HG02798 (cell line): ENCODE measurements at regions not wholly inside any gene's neighbourhood (a gene's known extent, or its start where the extent isn't known, plus 50 kb on each side); places are given as distances from the start of the nearest gene placed in this dataset.

Source experiments
- ATAC-seq: cut with Tn5 transposase; IDR thresholded peaks from one replicate; pipeline ENCODE4 v1.9.1; 2021; ENCODE audit warnings: mild to moderate bottlenecking; ENCODE audit not compliant: unreplicated experiment, poor library complexity

DNA sequence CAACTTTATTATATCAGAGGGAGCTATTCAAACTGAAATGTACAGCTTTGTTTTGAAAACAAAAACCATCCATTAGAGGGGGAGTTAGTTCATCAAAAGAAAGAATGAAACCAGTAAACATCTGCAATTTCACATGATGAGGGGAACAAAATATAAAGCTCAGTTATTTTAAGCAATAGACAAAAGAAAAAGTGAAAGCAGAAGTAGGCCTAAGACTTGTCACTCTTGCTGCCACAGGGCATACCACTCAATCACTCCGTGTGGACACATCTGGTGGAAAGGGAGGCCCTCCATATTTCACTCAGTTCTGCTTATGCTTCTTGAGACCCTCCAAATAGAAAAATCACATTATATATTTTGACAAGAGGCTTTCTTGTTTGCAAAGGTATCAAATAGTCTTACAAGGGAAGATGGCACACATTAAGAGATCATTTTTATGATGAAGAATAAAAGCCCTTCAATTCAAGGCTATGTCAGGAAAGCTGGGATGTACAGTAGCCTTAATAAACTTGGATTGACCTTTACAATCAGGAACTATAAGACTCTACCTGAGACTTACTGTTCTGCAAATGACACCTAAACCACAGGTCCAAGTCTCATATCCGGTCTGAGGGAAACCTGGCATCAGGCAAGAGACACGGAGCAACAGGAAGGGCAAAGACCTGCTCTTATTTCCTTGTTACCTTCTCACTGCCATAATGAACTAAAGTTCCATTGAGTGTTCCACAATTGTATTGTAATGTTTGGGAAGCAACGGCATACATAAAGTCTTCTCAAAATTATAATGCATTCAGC lies 222.5 kb upstream of the GRIP1 start:
- ATAC-seq: peak; percentile 90

DNA sequence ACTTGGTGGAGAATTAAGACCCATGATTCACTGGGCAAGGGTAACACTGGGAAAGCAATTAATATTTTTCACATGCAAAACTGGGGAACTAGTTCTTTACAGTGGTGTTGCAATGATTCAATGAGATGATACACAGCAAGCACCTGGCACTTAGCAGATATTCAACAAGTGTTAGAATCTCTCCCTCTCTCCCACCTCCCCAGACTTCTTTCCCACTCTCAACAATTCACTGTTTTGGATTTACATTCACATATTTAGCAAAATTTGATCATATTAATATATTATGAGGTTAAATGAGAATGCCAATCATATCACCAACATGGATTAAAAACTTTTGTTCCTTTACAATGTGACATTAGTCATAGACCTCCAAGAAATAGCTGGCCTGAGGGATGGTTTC lies 223.1 kb upstream of the GRIP1 start:
- no peak for ATAC-seq

DNA sequence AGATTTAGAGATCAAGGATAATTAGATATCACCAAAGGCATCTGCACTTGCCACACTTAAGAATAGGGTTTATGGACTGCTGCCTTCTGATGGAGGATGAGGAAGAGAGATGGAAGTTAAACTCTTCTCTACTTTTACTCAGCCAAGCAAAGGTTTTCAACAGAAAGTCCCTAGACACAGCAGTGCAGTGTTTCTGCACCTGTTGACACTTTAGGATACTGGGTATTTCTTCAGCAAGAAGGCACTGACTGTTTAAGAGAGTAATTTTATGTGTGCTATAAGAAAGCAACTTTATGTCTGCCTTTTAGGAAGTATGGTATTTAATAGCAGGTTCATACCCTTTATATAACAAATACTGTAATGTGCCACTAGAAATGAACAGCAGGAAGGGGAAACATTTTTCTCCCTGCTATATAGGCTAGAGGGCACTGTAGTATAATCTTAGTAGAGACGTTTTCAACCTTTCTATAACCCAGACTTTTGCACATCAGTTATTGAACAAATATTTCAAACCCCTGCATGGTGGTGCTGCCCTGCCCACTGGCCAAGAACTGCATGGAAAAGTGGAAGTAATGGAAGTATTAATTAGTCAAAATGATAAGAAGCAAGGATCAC lies 225.0 kb upstream of the GRIP1 start:
- no peak for ATAC-seq

DNA sequence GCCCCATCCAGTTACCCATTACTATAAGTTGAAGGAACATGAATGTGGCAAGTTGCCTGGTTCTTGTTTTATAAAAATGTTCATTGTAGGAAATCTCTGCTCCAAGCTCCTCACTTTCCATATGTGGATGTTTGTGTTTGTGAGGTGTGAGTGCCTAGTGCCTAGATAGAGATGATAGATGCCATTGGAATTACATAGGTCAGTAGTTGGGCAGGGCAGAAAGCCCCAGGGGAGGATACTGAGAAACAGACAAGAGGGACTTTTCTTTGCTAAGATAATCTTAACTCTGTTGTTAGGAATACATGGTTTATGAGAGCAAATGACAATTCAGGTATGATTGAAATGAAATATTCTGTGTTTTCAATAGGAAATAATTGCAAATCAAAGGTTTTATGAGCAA lies 226.3 kb upstream of the GRIP1 start:
- ATAC-seq: no peak

DNA sequence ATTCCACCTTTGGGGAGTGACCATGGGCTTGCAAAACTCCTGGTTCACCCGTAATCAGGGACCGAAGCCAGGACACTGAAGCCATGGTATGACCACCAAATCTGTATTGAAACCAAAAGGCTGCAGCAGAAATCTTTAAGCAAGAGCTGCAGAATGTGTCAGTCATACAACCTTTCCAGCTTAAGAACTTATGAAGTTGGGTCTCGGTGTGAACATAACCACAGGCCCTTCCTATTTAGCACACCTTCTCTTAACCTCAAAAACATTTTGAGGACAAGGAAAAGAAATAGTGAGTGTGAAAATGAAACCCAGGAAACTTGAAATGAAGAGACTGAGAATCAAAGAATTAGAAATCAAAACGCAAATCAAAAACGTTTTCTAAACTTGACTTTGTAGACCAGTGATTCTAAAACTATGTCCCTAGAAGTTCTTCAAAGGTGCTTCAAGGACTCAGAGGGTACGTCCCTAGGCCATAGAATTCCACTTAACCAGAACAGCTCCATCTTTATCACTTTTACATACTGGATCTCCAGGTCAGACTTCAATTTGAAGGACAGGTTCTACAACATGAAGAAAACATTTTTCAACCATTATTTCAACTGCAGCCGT lies 231.6 kb upstream of the GRIP1 start:
- no peak for ATAC-seq

DNA sequence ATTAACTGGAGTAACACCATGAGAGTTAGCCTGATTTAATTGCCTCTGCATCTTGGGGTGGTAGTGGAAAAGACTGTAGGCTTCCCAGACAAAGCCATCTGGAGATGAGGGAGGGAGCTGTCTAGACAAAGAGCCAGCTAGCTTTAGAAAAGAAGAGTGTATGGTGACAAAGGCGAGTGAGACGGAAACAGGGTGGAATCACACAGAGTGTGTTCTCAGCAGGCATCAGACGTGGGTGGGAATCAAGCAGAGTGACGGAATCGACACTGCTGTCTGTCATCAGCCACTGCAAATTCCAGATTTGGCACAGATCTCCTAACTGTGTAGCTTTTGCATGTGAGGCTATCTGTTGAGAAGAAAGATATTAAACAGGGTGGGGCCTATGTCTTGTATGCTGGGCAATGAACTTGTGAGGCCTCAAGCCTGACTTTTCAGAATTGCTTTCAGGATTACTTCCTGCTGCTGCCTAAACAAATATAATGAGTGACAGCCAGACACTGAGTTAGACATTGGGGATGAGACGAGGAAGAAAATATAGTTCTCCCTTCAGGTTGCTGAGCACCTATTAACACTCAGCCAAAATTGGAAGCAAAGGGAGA lies 236.5 kb upstream of the GRIP1 start:
- ATAC-seq: no peak

DNA sequence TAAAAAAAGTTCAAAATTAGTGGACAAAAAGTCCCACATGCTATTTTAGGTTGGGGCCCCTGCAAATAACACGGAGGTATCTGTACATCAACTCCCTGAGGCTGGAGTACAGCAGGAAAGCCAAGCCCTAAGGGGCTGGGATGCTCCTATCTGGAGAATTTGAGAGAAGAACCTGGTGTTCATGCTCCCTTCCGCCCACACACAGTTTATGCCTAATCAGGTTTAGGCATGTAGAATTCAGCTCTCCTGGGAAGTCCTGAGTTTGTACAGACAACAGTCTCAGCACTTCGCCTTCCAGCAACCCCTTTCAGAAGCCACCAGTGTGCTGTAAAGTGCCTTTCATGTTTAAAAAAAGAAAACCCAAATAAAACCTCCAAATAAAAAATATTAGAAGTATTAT lies 237.3 kb upstream of the GRIP1 start:
- no peak for ATAC-seq

DNA sequence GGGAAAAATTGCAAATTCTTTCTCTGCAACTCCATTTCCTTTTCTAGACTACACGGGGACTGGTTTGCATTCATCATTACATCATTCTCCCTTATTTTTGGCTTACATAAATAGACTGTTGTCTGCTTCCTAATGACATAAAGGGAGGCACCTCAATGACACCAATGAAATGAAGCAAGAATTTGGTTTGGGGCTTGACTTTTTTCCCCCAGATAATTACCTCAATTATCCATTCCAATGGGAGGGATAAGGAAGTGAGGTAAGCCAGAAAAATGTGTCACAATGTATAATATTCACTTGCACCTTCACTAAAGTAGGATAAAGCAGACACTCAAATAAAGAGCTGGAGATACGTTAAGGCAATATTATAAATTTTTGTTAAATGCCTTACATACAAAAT lies 240.6 kb upstream of the GRIP1 start:
- no peak for ATAC-seq

DNA sequence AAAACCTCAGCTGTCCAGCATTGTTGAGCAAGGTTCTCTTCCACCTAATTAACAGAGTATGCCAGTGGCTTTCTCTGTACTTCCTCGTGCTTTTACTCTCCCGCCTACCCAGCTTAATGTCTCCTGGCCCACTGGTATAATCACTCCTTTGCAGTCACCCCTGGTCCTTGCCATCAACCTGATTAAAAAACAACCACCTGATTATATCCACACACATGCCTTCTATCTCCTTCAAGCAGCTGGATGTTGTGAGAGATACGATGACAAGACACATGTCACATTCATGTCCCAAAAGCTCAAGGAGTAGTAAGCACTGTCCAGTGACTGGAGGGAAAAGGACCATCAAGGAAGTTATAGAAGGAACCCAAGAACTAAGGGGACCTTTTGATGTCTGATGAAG lies 241.3 kb upstream of the GRIP1 start:
- no peak for ATAC-seq

DNA sequence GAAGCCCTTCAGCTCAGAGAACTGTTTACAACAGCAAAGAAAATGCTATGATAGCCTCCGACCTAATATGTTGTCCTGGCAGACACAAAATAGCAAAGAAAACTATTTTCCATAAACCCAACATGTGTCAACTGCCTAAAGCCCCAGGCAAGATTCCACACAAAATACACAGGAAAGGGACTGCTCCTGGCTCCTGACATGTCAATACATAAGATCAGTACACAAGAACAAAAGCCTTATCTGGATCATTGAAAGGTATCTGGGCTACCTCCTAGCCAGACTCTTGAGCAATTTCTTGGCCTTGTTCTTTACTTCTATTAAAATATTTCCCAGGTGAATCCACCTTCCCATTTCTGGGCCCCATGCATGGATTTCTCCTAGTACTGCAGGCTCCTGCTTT lies 242.3 kb upstream of the GRIP1 start:
- ATAC-seq: no peak

DNA sequence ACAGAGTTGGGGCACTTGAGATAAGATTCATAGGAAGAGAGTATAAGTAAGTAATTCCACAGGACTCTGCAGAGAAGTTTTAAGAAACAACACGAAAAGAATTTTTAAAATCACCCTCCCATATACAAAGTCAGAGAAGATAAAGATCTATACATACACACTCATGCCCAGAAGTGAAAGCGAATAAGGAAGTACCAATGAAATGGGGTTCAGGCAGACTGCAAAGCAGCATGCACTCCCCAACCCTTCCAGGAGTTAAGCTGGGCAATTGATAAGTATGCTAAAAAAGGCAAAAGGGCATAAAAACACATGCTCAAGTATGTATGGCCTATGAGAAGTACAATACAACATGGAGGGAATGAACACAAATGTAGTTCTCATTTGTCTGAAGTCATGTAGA lies 246.2 kb upstream of the GRIP1 start:
- no peak for ATAC-seq

DNA sequence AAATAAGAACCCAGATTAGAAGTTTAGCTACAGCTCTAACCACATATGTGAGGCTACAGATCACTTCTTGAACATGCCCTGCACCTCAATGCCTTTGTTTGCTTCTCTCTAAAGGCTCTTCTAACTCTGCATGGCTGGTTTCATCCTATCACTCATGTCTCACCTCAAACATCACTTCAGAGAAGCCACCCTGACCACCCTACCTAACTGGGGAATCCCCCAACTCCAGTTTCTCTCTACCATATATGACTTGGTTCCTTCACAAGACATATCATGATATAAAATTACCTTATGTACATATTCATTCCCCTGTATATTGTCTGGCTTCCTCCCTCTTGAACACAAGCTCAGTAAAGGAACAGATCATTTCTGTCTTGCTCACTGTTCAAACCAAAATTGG lies 250.2 kb upstream of the GRIP1 start:
- ATAC-seq: no peak

DNA sequence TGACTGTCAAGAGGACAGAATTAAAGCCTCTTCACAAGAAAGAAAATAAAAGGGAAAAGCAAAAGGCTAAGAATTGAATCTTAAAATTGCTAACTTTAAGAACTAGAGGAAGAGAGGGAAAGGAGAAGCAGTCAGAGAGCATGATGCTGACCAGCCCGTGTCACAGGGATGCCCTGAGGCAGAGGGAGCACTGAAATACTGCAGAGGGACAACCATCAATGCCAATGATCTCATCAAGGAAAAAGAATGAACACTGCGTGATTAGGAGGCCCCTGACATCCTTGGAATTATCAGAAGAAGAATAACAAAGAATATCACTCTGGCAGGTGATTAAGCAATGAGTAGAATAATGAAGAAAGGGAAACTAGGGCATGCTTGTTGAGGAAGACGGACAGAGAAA lies 252.2 kb upstream of the GRIP1 start:
- no peak for ATAC-seq

DNA sequence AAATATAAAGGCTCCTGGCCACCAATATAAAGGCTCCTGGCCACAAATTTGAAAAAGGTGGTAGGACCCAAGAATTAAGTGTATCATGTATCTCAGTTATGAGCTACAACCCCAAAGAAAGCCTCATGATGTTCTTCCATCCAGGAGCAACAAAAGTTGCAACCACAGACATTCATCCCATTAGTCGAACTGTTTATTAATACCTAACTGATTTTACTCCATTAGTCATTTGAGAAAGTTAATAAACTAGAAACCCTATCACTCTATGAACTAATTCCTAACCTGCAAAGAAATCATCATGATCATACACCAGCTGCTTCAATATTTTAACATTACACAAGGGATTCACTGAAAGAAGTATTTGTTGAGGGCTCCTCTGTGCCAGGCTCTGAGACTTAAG lies 253.2 kb upstream of the GRIP1 start:
- ATAC-seq: no peak

DNA sequence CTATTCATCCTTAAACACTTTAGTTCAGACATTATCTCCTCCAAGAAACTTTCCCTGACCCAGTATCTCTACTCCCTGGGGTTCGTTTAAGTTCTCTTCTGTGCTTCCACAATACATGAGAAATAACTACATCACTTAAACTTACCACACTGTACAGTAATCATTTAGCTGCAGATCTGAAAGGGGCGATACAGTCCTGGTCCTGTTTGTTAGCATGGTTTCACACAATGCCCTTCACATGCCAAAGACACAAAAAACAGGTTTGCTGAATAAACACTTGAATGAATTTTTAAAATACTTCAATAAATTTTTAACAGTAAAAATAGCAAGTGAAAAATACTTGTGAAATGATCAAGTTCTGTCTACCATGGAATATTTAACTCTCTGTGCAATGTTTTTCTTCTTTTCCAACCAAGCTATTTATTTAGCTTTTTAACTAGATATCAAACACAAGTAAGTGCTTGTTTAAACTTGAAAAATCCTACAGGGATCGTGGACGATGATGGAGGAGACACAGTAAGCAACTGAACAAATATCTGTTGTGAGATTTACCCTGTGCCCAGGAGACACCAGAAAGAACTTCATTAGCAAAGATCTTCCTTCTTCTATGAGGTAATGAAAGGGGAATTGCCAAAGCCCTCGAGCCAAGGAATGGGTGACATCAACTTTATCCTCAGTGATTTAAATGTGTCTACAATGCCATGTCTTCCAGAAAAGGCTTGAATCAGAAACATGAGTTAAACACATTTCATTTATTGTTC lies 255.6 kb upstream of the GRIP1 start:
- ATAC-seq: no peak

DNA sequence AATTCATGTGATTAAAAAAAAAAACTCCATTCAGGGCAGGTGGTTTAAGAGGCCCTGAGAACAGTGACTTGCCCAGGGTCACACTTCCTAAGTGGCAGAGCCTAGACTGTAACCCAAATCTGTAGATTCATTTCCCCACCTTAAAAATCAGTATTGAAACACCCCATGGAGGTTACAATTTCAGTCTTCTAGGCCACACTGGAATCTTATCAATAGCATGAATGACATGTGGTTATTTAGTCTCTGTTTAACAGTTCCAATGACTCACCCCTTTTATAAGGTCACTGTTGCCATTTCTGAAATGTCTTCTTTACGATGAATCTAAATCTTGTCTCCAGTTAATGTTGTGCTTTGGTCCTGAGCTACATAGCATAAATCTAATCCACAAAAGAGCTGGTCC lies 262.3 kb upstream of the GRIP1 start:
- no peak for ATAC-seq

DNA sequence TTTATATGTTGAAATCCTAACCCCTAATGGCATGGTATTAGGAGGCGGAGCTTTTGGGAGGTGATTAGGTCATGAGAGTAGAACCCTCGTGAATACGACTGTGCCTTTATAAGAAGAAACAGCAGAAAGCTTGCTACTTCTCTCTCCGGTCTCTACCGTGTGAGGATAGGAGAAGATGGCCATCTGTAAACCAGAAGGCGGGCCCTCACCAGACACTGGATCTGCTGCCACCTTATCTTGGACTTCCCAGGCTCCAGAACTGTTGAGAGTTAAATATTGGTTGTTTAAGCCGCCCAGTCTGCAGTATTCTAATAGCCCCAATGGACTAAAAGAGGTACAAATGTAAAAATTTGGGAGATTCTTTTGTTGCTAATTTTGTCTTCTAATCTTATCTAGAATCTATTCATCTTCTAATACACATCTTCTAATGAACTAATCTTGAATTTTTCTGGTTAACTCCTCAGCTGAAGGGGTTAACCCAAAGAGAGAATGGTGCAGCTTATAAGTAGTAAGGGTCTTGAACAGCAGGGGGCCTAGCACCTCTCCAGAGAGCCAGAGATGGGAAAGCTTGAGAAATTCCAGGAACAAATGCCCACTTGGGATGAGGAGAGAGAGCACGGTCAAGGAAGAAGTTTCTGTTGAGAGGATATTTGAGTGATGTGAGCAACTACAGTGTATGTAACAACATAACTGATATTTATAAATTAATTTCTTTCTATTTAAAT lies 264.0 kb upstream of the GRIP1 start:
- ATAC-seq: no peak

DNA sequence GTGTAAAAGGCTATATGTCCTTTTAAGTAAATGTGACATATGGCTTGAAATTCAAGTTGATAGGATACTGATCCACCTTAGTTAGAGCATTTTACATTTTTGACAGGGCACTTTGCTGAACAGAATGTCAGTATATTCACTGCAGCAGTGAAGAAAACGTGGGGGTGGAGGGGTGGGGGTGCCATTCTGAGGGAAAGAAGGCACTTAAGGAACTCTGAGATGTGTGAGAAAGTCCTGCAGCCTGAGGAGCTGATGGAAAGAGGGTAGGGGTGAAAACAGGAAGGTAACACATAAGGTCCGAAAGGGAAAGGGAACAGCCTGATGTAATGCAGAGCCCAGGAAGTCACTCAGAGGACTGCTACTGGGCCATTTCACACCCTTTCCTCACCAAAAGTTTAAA lies 265.5 kb upstream of the GRIP1 start:
- no peak for ATAC-seq

DNA sequence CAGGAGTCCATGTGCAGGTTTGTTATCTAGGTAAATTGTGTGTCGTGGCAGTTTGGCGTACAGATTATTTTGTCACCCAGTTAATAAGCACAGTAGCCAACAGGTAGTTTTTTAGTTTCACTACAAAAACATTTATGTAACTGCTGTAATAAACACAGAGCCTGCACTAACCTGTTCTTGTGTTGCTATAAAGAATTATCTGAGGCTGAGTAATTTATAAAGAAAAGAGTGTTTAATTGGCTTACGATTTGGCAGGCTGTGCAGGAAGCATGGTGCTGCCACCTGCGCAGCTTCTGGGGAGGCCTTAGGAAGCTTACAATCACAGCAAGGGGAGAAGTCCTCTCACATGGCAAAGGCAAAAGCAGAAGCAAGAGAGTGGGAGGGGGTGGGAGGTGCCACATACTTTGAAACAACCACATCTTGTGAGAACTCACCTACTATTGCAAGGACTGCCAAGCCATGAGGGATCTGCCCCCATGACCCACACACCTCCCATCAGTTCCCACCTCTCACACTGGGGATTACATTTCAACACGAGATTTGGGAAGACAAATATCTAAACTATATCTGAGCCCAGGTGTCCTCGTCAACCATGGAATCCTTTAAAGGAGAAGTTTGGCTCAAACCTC lies 266.4 kb upstream of the GRIP1 start:
- ATAC-seq: no peak

DNA sequence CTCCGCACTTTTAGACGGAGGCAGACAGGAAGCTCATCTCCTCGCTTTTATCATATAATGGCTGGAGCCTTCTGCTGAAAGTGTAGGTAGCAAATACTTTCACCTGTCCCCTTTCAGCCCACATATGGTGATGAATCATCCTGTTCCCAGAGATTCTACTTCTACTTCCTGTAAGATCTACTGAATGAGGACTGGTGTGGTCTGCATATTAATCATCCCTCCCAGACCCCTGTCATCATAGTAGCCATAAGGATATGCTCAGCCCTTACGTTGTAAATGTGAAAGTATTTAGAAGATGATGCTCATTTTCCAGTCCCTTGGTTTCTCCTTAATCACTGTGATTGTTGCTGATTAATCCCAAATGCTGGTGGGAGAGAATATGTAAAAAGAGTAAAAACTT lies 268.2 kb upstream of the GRIP1 start:
- ATAC-seq: no peak
